Dendritic cell treated with granulocyte-macrophage colony-stimulating factor and Interleukin-4, amounts not matched to agents 40 ng/mL and 50 ng/mL, for 4 days (primary cell): ENCODE measurements at regions not wholly inside any gene's neighbourhood (a gene's known extent, or its start where the extent isn't known, plus 50 kb on each side); places are given as distances from the start of the nearest gene placed in this dataset.

Source experiments
- H3K27ac Mint-ChIP-seq: one replicate; pipeline ENCODE4 v1.8.0; 2022; ENCODE audit warnings: mild to moderate bottlenecking, mixed read lengths
- H3K27me3 Mint-ChIP-seq: one replicate; pipeline ENCODE4 v1.8.0; 2022; ENCODE audit warnings: mild to moderate bottlenecking, mixed read lengths
- H3K36me3 Mint-ChIP-seq: one replicate; pipeline ENCODE4 v1.8.0; 2022; ENCODE audit warnings: low read depth, mixed read lengths
- H3K4me1 Mint-ChIP-seq: one replicate; pipeline ENCODE4 v1.8.0; 2022; ENCODE audit warnings: low read depth, mixed read lengths
- H3K4me3 Mint-ChIP-seq: one replicate; pipeline ENCODE4 v1.8.0; 2022; ENCODE audit warnings: mild to moderate bottlenecking, moderate library complexity, mixed read lengths
- H3K9me3 Mint-ChIP-seq: one replicate; pipeline ENCODE4 v1.8.0; 2022; ENCODE audit warnings: mixed read lengths
- intact Hi-C: fragments of 100-400 bp; cut with micrococcal nuclease; formaldehyde crosslinking; loops from one replicate; pipeline ENCODE4 v1.15.0; 2022

DNA sequence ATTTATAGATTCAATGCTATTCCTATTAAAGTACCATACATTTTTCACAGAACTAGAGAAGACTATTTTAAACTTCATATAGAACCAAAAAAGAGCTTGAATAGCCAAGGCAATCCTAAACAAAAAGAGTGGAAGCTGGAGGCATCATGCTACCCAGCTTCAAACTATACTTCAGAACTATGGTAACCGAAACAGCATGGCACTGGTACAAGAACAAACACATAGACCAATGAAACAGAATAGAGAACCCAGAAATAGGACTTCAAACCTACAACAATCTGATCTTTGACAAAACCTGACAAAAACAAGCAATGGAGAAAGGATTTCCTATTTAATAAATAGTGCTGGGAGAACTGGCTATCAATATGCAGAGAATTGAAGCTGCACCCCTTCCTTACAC, 134.2 kb upstream of the PAQR3 start:
- Mint-ChIP-seq H3K36me3 (no peaks in the 10 kb centered on the region), H3K9me3 (peaks cover 19% of the 10 kb centered on the region), H3K4me1 (no peaks in the 10 kb centered on the region), H3K27me3 (no peaks in the 10 kb centered on the region), H3K4me3 (no peak overlapping the region), H3K27ac (no peak overlapping the region)
- intact Hi-C loops, result no loop called here

DNA sequence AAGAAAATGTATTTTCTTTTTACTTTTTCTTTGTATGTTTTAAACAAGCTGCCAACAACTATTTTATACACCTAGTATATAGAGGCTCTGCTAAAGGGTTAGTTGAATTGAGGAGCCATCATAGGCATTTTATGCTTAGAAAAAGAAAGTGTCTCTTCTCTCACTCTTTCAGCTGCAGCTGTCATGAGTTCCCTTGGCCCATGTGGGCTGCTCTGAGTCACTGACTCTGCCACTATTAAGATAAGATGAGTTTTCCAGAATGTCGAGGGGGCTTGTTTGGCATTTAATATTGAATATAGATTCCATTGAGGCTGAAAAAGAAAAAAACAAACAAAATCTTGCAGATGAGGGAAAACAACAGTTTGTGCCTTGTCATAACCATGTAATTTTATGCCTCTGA, 126.0 kb upstream of the PAQR3 start:
- intact Hi-C loops, result no loop called here
- Mint-ChIP-seq H3K27ac (no peak overlapping the region), H3K4me3 (no peak overlapping the region), H3K9me3 (peaks cover 6% of the 10 kb centered on the region), H3K4me1 (no peaks in the 10 kb centered on the region), H3K27me3 (no peaks in the 10 kb centered on the region), H3K36me3 (no peaks in the 10 kb centered on the region)

DNA sequence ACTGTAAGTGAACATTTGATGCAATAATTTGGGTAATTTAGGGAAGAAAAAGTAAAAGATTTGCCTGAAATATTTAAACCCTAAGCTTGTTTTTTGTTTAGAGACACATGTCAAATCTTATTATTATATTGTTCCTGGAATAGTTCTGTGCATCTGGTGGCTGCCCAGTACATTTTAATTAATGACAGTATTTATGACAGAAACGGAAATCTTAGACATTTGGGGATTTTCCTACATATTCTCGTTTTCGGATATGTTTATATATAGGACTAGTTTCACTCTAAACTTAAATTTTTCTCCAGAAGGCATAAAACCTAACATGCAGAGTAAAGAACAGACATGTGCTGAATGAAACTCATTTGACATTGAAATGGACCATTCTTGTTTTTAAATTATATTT, 125.6 kb upstream of the PAQR3 start:
- H3K4me1 Mint-ChIP-seq, result no peaks in the 10 kb centered on the region
- intact Hi-C loops, result no loop called here
- no peaks in the 10 kb centered on the region for H3K36me3 Mint-ChIP-seq
- no peak overlapping the region for H3K27ac Mint-ChIP-seq
- H3K27me3 Mint-ChIP-seq, result no peaks in the 10 kb centered on the region
- peaks cover 6% of the 10 kb centered on the region for H3K9me3 Mint-ChIP-seq
- no peak overlapping the region for H3K4me3 Mint-ChIP-seq

DNA sequence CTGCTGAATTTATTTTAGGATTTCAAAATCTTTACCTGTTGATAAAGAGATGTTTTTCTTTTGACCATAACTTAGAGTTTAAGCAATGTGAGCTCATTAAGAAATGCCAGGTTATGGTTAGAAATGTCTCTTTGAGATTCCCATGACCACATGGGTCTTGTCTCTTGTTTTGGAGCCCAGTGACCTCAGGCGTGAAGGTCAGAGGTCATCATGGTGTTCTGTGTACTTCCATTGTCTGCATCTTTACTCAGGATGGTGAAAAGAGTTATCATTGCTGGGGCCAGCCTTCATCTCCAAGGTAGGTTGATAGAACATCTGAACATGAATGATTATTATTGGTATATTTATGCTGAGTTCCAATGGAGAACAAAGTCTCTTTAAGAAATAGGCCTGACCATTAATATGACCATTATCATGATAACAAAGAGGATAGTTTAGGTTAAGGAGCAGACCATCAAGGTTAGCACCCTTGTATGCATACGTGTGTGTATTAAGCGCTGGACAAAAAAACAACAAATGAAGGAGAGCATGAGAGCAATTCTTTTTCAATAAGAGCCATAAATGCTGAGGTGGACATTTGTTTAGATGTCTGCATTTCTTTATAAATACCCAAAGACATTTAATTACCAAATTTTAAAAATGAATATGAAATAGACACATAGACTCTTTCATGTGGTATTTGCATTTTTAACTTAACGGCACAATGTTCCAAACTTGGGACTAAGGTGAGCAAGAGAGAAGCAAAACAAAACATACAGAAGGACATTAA, 120.6 kb upstream of the PAQR3 start:
- H3K9me3 Mint-ChIP-seq, result no peaks in the 10 kb centered on the region
- H3K27me3 Mint-ChIP-seq, result no peaks in the 10 kb centered on the region
- no peak overlapping the region for H3K4me3 Mint-ChIP-seq
- no peaks in the 10 kb centered on the region for H3K4me1 Mint-ChIP-seq
- intact Hi-C loops, result no loop called here
- no peak overlapping the region for H3K27ac Mint-ChIP-seq
- no peaks in the 10 kb centered on the region for H3K36me3 Mint-ChIP-seq

DNA sequence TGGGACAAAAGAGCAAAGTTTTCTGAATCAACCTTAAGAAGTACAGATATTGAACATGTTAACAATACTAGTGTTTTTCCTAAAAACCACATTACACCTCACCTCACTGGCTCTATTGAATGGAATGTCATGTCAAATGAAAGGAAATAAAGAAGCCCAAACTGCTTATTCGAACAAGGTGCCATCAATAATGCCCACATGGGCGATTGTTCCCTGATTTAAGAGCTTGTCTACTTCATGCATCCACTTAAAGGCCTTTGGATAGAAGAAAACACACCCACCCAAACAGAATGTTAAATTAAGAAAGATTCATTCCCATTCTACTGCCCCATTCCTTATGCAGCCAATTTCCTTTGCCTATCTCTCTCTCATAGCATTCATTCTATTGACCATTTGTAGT, 118.5 kb upstream of the PAQR3 start:
- Mint-ChIP-seq H3K27me3 (no peaks in the 10 kb centered on the region), H3K36me3 (no peaks in the 10 kb centered on the region), H3K4me3 (no peak overlapping the region), H3K4me1 (no peaks in the 10 kb centered on the region), H3K27ac (no peak overlapping the region), H3K9me3 (no peaks in the 10 kb centered on the region)
- intact Hi-C loops, result no loop called here

DNA sequence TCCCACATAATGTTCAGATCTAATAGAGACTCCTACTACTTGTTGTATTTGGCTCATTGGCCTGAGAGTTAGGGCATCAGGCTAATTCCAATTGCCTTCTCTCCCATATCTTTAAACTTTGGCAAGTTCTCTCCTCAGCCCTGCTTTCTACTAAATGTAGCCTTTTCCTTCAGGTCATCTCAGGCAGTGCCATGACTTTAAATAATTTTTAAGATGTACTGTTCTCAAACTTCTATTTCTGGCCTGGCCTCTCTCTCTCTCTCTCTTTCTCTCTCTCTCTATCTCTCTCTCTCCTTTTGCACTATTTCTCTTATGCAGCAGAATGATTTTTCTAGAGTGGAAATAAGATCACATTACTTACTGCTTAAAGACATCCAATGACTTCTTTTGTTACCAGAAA, 114.5 kb upstream of the PAQR3 start:
- H3K27me3 Mint-ChIP-seq, result no peaks in the 10 kb centered on the region
- intact Hi-C loops, result no loop called here
- no peak overlapping the region for H3K4me3 Mint-ChIP-seq
- no peaks in the 10 kb centered on the region for H3K4me1 Mint-ChIP-seq
- H3K27ac Mint-ChIP-seq, result no peak overlapping the region
- H3K36me3 Mint-ChIP-seq, result no peaks in the 10 kb centered on the region
- no peaks in the 10 kb centered on the region for H3K9me3 Mint-ChIP-seq

DNA sequence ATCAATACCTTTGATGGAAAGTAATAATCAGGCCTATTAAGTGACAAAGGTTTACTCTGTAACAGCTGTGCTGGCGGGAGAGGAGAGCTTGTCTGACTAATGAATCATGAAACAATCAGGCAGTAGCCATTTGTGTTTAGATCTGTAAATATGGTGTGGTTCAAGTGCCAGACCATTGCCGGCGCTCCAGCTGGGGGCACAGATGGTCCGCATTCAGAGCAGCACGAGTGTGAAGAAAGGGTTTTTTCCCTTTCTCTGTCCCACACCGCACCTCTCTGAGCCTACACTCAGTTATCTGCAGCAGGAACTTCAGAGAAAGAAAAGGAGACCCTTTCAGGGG, 111.3 kb upstream of the PAQR3 start:
- H3K27me3 Mint-ChIP-seq, result no peaks in the 10 kb centered on the region
- no peaks in the 10 kb centered on the region for H3K4me1 Mint-ChIP-seq
- H3K36me3 Mint-ChIP-seq, result no peaks in the 10 kb centered on the region
- H3K4me3 Mint-ChIP-seq, result no peak overlapping the region
- H3K9me3 Mint-ChIP-seq, result no peaks in the 10 kb centered on the region
- intact Hi-C loops, result no loop called here
- H3K27ac Mint-ChIP-seq, result no peak overlapping the region

DNA sequence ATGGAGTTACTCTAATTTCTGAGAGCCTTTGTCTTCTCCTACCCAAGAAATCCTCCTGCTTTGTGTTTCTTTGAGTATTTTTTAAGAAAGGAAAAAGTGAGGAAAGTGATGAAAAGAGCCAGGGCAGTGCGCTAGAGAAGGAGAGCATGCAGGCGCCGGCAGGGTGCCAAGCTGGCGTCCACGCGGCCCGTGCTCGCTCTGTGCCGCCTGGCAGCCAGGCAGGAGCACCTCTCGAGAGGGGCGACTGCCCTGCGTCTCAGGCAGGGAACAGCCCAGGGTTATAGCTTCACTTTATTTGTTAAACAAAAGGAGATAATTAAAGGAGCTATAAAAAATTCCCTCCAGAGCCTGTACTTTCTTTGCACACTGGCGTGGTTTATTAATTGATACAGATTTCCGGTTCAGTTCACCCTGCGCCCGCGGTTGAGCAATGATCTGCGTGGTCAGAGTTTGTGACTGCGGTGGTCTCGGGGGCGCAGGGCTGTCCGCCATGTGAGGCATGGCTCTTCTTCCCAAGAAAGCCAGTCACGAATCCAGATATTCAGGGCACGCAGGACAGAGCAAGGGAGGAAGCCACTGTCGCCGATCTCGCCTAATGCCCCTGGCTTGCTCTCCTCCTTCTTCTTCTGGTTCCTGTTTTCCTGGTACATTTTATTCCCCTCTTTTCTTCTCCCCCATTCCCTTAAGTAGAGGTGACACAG, 110.8 kb upstream of the PAQR3 start:
- H3K36me3 Mint-ChIP-seq, result no peaks in the 10 kb centered on the region

DNA sequence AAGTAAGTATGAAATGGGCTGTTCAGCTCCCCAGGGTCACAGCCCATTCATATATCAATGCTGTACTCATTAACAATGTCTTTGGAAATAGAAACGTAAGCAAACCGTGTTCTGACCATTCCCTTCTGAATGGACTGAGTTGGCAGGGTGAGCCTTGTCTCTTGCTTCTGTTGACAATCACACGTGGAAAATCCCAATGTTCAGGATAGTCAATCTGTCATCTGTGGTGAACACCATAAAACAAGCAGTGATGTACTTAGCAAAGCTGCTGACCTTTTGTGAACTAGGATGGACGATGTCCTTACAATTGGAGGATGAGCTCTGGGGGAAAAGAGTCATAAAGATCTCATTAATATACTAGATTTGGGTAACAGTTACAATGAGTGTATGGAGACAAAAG, 109.6 kb upstream of the PAQR3 start:
- no peak overlapping the region for H3K4me3 Mint-ChIP-seq
- H3K27me3 Mint-ChIP-seq, result no peaks in the 10 kb centered on the region
- H3K36me3 Mint-ChIP-seq, result no peaks in the 10 kb centered on the region
- no peak overlapping the region for H3K27ac Mint-ChIP-seq
- no peaks in the 10 kb centered on the region for H3K4me1 Mint-ChIP-seq
- no peaks in the 10 kb centered on the region for H3K9me3 Mint-ChIP-seq
- intact Hi-C loops, result no loop called here

More for the DNA sequence above, 110.8 kb upstream of the PAQR3 start:
- Mint-ChIP-seq H3K4me3 (no peak overlapping the region), H3K9me3 (no peaks in the 10 kb centered on the region), H3K27me3 (no peaks in the 10 kb centered on the region), H3K4me1 (no peaks in the 10 kb centered on the region), H3K27ac (no peak overlapping the region)
- intact Hi-C loops, result no loop called here

DNA sequence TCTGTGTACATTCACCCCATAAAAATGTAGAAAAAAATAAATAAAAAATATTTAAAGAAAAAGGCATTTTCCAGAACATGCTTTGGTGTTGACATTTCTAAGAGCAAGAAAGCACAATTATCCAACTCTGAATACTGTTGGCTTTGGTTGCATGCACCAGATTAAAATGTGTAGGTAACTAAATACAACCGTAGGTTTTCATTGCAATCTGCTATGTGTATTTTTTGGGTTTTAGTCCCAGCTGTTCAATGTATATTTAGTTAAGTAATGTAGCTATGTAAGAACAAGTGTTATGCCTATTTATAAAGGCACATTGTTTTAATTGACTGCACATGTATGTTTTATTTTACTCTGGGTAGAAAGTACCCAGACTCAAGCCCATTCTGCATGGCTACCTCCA, 108.1 kb upstream of the PAQR3 start:
- intact Hi-C loops, result no loop called here
- Mint-ChIP-seq H3K27ac (no peak overlapping the region), H3K4me1 (no peaks in the 10 kb centered on the region), H3K36me3 (no peaks in the 10 kb centered on the region), H3K4me3 (no peak overlapping the region), H3K27me3 (no peaks in the 10 kb centered on the region), H3K9me3 (no peaks in the 10 kb centered on the region)

DNA sequence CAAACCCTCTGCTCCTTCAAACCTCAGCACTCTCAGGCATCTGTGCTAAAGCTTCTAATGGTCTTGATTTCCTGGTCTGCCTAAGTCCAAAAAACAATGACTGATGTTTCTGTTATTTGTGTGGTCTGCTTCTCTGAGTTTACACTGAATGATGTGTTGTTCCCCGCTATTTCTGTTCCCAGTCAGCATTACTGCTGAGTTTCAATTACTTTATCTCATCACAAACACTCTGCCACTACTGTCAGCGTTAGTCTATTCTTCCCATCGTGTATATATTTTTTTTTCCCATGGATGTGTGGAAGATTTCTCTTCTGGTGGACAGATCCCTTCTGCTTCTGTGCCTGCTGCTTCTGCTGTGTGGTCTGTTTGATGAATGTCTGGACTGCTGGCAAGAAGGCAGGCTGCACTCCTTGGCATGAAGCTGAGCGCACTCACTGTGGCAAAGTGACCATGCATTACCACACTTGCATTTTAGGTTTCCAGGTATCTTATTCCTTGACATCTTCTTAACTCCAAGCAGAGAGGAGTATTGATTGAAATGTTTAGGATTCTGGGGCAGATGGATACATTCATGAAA, 106.9 kb upstream of the PAQR3 start:
- no peaks in the 10 kb centered on the region for H3K36me3 Mint-ChIP-seq
- H3K9me3 Mint-ChIP-seq, result no peaks in the 10 kb centered on the region
- no peaks in the 10 kb centered on the region for H3K27me3 Mint-ChIP-seq
- H3K4me1 Mint-ChIP-seq, result no peaks in the 10 kb centered on the region
- no peak overlapping the region for H3K4me3 Mint-ChIP-seq
- no peak overlapping the region for H3K27ac Mint-ChIP-seq
- intact Hi-C loops, result no loop called here

DNA sequence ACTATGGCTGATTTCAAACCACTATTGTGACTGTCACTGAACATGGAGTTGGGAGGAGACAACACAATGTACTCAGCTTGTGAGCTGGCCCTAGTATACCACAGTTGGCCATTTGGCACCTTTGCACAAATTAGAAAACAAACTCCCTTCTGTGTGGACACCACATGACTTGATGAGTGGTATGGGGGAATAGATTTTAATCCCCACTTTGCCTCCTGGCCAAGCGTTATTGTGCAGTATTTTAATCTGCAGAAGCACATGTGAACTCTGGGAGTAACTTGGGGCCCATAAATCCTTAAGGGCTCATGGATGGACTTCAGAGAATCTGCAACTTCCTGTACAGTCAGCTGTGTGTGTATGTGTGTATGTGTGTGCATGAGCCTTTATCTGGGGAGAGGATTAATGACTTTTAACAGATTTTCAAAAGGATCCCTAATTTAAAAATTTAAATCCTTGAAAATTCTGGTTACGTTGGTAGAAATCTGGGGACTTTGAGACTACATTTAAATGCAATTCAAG, 105.0 kb upstream of the PAQR3 start:
- Mint-ChIP-seq H3K9me3 (no peaks in the 10 kb centered on the region), H3K27ac (no peak overlapping the region), H3K36me3 (no peaks in the 10 kb centered on the region), H3K27me3 (no peaks in the 10 kb centered on the region), H3K4me3 (no peak overlapping the region), H3K4me1 (no peaks in the 10 kb centered on the region)
- intact Hi-C loops, result no loop called here

DNA sequence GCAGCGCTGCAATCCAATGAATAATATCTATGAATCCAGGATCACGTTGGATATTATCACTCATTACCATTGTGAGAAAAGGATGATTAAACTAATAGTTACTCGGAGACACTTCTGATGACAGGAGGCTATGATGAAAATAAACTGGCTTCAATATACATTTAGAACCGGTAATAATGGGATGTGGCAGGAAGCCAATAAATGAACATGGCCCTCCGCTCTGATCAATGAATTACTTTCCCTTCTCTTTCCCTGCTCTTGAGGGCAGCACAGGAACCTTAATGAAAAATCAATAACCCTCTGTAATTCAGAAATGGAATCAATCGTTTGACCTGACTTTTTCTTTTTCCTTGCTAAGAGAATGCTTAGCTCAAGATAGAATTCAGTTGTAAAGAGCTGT, 103.9 kb upstream of the PAQR3 start:
- Mint-ChIP-seq H3K4me3 (no peak overlapping the region), H3K4me1 (no peaks in the 10 kb centered on the region), H3K36me3 (no peaks in the 10 kb centered on the region), H3K9me3 (no peaks in the 10 kb centered on the region), H3K27me3 (no peaks in the 10 kb centered on the region), H3K27ac (no peak overlapping the region)
- intact Hi-C loops, result no loop called here

DNA sequence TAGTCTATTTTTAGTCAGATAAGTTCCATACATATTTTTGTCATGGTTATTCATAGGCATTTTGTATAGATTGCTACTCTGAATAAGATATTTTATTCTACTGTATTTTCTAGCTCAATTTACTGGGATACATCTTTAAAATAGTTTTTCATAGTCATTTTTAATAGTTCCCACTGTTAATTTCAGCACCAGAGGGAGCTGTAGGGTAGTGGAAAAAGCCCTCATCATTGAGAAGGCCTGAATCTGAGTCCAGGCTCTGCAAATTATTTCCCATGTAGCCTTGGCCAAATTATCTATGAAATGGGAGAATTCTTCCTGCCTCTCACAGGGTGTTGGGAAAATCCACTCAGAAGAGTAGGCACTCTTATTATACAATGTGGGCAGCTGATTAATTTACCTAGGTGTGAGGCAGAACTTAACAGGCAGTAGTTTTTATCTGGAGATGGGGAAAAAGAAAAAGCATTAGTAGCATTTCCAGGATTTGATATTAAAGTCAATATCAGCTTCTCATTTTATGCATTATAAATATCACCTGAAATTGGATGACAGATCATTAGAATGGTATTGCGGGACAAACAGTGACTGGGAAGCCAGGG, 102.9 kb upstream of the PAQR3 start:
- Mint-ChIP-seq H3K27me3 (no peaks in the 10 kb centered on the region), H3K36me3 (no peaks in the 10 kb centered on the region), H3K9me3 (no peaks in the 10 kb centered on the region), H3K4me3 (no peak overlapping the region), H3K27ac (no peak overlapping the region), H3K4me1 (no peaks in the 10 kb centered on the region)
- intact Hi-C loops, result no loop called here
